HG03565 (cell line): ENCODE measurements at regions not wholly inside any gene's neighbourhood (a gene's known extent, or its start where the extent isn't known, plus 50 kb on each side); places are given as distances from the start of the nearest gene placed in this dataset.

Experiments
- ATAC-seq: cut with Tn5 transposase; IDR thresholded peaks from one replicate; pipeline ENCODE4 v1.9.1; 2021; ENCODE audit warnings: mild to moderate bottlenecking, moderate library complexity; ENCODE audit not compliant: unreplicated experiment

DNA sequence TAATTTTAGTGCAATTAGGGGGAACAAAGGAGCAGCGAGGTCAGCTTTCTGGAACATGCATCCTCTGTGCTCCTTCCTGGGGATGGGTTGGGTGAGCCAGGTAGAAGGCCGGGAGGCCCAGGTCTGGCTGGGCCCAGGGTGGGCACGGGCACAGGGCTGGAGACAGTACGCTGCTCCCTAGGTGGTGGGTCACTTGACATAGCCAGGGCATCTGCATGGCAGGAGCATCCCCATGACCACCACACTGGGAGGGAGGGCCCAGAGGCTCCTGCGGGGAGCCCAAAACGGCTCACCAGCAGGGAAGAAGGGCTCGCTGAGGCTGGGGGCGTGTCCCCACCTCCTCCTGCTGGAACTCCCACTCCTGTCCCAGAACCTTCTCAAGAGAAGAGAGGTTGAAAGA, 216.8 kb downstream of the NXNL2 start:
- no peak for ATAC-seq

DNA sequence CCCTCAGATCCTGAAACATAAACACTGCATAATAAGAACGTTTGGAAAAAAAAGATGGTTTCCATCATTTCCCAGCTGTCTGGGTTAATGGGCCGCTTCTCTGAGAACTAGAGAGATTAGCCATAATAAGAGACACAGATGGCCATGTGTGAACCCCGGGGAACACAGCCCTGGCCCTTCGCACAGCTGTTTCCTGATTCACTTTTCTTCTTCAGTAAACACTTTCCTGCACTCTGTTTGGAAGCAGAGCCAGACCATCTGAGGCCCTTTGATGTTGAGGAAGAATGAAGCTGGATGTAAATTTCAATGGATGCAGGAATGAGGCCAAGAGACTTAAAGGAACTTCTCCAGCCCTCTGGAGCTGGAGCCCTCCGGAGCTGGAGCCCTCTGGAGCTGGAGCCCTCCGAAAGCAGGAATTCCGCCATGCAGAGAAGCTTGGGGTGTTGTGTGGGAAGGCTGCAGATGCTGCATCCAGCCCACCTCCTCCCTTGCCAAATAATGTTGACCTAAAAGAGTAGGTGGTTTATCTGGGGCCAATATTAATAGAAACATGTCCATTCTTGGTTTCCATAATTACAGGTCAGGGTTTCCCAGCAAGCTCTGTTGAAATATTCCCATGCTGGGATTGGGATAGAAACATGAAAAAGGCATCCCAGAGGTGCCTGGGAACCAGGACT, 218.9 kb downstream of the NXNL2 start:
- ATAC-seq, result no peak

DNA sequence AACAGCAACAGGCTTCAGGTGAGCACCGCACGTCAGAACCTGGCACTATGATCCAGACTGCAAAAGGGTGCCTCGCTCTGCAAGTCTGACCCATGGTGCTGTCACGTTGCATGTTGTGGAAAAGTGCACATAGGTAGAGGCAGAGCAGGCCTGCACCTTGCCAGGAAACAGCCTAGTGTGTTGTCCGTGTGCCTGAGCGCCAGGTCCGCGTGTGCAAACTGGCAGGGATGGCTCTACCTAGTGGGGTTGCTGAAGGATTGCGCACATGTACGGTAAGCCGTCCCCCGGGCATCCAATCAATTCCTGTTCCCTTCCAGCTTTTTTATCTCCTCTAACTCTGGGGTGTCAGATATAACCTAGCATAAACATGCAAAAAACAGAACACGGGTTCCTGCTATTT, 219.5 kb downstream of the NXNL2 start:
- ATAC-seq, result no peak

DNA sequence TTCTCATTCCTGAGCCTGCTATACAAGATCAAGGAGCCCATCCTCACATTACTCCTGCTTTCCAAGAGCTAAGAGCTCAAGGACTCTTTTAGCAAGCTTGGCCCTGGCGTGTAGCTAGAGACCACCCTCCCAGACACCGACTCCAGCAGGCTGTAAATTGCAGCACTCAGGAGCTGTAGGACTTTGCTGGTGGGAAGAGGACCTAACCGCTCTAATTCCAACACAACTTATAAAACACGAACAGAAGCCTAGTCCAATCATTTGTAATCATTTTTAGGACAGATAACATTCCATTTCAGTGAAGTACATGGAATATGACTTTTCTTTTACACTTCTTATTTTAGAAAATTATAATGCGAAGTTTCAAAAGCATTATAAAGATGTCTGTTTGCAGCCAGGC, 219.9 kb downstream of the NXNL2 start:
- no peak for ATAC-seq

DNA sequence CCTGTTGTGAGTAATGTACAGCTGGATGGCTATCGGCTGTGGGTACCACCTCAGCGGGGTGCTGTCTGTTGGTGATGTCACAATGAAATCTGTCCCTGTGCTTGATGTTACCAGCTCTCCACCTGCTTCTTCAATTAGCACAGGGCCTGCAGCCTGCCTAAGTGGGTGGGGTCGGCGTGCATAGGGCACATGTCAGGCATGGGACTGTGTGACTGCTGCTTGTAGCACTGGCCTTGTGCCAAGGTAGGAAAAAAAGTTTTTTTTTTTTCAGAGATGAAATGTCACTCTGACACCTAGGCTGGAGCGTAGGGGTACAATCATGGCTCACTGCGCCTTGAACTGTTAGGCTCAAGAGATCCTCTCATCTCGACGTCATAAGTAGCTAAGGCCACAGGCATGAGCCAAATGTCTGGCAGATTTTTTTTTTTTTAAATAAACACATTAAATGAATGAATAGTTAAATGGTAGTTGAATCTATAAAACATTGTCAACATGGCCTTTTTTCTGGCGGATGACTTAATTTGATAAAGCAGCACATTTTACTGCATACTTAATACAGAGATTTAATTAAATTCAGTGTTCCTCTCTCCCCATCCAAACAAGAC, 222.5 kb downstream of the NXNL2 start:
- ATAC-seq, result no peak

DNA sequence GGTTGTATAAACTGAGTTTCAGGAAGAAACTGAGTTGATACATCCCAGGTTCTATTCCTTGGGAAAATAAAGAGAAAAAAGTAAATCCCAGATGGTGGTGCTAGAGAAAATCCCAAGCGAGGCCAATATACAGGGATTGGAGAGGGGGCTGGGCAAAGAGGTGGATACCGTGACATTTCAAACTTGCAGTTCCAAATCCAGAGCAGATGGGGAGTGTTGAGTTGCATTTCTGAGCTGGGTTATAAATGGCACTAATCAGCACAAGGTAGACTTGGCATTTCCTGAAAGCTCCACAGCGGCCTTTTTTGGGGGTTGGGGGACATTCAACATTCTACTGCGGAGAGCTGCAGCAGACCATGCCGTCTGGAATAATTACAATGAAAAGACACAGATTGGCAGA, 224.4 kb downstream of the NXNL2 start:
- no peak for ATAC-seq

DNA sequence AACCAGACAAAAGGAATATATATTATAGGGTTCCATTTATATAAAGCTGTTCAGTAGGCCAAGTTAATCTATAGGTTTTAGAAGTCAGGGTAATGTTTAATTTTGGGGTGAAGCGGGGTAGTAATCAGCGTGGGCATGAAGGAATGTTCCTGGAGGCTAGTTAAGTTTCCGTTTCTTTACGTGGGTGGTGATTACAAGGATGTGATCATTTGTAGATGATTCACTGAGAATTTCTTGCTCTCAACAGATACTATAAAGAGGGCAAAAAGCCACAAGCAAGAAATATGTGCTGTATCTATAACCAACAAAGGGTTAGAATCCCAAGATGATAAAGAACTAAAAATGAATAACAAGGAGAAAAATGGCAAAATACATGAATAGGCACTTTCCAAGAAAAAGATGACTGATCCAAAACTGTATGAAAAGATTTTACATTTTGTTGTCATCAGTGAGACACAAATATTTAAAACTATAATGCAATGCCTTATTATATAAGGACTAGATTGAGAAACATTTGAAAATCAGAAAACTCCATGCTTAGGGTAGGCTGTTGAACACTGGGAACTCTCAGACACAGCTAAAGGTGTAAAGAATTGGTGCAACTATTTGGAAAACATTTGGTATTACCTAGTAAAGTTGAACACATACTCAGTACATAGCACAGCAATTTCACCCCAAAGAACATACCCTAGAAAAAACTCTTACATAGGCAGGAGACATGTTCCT, 224.3 kb upstream of the S1PR3 start:
- no peak for ATAC-seq

DNA sequence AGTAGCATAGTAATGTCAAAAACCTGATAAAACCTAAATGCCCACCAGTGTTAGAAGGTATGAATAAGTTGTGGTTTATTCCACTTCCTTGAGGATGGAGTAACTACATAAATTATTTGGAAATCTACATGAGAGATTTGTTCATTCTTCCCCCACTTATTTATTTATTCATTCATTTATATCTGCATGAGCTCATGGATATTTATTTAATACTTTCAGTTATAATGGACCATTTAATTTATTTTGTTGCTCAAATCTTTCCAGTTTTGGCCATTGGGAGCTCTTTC, 223.8 kb upstream of the S1PR3 start:
- no peak for ATAC-seq

DNA sequence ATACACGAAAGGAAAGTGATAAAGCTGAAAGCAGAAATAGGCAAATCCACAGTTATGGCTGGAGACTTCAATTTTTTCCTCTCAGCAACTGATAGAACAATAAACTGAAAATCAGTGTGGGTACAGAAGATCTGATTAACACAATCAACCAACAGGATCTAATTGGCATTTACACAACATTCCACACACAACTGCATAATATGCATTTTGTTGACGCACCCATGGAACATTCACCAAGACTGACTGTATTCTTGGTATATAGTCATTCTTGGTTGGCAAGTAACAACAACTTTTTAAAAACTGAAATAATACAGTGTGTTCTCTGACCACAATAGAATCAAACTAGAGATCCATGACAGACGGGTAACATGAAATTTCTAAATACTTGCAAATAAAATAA, 218.7 kb upstream of the S1PR3 start:
- ATAC-seq, result no peak

DNA sequence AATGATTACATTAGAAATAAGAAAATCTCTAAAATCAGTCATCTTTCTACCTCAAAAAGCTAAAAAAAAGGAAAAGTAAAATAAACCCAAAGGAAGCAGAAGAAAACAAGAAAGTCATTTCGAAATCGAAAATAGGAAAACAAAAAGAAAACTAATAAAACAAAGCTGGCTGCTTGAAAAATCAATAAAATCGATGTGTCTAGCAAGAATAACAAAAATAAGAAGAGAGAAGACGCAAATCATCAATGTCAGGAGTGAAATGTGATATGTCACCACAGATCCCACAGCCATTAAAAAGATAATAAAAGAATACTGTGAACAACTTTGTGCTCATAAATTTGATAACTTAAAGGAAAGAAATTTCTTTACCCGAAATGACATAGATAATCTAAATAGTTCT, 218.1 kb upstream of the S1PR3 start:
- ATAC-seq, result no peak

DNA sequence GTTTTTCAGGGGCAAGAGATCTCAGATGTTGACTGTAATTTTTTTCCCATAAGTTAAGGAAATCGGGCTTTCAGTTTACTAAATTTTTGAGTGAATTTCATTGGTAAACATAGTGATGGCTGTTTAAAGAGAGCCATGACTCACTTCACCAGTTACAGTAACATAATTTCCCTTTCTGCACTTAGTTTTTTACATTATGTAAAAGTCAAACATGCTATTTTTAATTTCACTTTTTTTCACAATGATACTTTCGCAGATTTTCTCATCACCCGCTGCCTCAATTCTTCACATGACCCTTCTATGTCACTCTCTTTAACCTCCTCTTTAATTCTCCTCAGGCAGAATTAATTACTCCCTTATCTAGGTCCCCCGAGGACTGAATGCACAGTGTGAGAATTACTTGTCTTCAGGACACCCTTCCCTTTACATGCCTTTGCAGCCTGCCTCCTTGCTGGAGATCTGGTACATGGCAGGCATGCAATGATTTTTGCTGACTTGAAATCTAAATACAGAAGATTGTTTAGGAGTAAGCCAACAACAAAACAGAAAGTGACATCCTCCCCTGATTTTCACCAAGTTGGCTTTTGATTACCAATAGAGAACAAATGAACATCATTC, 217.5 kb upstream of the S1PR3 start:
- ATAC-seq, result no peak

DNA sequence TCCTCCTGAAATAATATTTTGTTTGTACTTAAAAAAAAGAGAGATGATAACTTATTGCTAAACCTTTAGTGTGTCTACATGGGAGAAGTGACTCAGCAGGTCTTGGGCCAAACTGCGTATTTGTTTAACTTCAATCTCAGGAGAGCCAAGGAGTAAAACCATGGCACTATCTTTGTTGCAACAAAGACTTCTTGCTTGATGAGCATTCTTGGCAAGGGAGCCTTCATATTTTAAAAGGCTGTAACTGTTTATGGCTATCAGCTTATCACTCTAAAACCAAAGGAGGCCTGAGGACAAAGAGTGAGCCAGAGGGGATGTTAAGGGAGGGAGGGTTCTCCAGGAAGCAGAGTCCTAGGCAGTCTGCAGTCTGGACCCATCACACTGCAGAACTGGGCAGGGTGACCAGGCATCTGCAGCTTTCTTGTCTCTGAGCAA, 216.2 kb upstream of the S1PR3 start:
- no peak for ATAC-seq

DNA sequence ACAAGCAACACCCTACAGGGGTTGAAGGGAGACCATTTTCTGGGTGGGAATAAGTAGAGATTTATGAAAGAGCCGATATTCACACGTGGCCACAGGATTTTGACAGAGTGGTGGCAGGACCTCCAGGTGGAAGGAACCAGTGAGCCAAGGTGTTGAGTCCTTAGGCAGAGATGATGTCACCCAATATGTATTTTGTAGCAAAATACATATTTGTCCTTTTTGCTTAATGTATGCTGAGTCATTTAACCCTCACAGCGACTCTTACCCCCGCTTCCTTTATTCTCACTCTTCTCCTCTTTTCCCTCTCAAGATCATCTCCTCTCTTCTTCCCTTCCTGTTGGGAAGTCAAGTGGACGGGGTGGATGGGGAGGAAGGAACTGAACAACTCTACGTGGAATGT, 215.7 kb upstream of the S1PR3 start:
- no peak for ATAC-seq

DNA sequence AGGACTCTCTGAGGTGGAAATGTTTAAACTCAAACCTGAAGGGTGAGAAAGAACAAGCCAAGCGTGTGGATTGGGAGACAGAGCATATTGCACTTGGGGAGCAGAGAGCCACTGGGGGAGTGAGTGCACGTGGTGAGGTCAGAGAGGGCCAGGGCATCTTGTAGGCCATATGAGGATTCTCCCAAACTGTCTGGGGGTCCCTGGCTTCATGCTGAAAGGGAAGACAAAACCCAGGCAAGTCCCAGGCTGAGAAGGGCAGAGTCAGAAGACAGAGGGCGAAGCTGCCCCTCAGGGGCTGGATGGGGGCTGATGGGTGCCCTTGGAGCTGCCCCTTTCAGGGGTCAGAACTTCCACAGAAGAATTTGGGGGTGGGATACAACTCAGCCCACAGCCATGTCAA, 215.3 kb upstream of the S1PR3 start:
- no peak for ATAC-seq

DNA sequence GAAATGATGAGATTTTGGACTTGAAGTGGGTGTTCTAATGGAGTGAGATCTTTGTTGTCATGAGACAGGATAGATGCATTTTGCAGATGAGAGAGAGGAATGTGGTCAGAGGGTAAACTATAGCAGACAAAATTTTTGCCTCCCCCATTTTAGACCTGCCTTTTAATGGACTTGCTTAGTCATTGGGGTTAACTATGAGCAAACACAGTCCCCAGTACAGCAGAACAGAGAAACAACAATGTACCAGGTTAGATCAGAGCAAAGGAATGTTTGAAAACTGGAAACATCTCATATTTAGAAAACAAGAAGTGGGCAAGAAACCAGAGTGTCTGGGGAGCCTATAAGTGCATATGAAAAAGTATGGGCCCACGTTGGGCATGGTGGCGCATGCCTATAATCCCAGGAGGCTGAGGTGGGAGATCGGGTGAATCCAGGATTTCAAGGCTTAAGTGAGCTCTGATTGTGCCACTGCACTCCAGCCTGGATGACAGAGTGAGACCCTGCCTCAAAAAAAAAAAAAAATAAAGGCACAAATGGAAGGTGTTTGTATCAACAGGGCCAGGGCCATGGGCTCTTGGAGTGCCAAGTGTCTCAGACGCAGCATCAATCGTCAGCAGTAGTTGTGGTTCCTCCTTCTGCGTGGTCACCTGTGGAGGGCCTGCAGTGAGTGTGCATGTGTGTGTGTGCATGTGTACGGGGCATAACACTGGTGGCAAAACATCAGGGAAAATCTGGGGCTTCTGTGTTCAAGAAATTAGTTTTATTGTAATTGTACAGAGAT, 214.4 kb upstream of the S1PR3 start:
- no peak for ATAC-seq

DNA sequence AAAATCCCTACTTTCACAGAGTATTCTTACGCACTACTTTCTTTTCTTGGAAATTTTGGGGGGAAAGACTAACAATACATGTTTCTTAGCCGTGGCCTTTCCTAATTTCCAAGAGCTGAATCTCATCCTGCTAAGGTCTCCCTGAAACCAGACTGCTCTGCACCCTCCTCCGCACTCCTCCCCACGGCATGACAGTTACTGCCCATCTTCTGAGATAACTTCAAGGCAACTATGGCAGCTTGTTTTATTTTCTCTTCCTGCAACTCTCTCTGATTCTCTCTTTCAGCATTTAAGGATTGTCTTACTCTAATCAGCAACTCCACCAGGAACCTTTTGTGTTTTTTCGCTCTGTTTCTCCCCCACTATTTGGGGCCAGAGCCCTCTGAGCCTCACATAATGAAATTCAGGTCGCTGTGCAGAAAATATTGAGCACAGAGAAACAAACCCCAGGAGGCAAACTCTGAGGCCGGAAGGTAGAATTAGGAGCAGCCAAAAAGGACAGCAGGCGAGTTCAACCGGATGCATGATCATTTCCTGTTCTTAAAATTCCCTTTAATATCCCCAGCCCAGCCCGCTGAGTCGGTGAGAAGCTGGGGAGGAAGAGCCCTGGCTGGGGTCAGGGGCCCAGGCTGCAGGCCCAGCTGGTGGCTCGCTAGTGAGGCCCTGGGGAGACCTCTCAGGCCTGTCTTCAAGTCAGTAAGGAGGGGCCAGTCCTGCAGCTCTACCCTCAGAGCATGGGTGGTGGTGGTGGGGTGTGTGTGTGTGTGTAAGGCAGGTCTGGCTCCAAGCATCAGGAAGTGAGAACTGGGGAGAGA, 213.6 kb upstream of the S1PR3 start:
- no peak for ATAC-seq

DNA sequence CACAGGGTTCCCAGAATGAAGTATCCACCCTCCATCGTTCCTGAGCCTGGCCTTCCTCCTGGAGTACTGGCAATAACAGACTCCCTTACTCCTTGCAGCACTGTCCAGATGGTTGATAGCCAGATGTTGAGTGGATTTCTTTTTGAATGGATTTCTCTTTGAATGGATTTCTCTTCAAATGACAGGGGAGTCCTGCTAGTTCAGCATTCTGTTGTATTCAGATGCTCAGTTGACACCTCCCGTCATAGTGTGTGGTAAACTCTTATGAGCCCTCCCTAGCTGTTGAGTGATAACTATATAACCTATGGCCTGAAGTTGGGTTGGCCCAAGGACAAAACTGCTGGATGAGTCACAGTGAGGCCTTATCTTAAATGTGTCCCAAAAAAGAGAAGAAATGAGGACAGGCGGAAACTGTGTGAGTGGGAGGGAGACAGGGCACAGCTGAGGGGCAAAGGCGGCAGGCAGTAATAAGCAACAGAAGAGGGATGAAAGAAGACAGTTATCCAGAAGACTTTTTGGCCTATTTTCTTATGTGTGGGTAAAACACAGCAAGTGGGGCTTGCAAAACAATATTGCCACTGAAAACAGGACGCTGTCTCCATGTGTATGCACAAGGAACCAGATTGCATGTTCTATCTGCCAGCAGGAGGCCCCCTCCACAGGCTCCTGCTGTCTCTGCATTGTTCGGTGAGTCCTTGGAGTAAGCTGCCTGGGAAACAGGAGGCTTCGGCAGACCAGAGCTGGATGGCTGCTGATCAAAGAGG, 209.5 kb upstream of the S1PR3 start:
- no peak for ATAC-seq

DNA sequence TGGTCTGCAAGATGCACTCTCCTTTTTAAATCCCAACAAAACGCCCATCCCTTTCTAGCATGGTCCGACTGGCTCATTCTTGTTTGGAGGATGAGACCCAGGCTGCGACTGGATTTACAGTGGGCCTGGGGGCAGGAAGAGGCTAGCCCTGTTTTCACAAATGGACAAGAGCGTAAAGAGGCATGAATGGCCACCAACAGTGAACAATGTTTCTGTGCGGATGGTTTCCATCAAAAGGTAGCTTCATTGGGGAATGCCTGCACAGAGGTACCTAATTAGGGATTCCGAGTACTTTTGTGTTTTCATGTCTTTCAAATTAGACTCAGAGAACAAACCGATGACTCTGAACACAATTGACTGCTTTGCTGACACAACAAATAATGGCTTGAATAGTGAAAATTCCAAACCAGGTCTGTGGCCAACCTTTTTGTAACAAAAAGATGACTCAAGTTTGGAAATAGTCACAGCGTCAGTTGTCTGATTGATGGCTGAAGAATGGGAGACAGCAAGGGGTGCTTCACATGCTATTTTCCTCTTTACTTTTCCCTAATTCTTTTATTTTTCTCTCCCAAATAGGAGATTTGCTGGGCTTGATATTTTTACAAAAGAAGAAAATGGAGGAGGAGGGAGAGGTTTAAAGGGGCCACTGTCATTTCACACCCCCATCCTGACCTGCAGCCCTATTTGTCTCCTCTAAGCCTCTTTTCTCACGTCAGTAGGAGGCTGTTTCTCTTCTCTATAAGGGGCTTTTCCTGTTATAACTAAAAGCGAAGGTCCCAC, 208.1 kb upstream of the S1PR3 start:
- ATAC-seq, result no peak

DNA sequence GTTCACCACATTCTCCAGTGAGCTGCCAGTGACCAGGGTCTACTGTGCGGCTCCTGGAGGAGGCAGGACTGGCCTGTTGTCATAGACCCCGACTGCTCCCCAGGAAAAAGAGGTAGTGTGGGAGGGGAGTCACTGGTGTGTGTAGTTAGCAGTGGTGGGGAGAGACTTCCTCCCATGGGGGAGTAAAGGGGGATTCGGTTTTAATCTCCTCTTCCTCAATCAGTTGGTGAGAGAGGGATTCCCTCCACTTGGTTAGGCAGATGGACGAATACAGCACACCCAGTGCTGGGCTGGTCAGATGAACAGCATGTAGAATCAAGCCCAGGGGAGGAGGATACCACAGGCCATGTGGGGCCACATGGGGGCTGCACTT, 207.6 kb upstream of the S1PR3 start:
- no peak for ATAC-seq
